ENCODE measurements at regions not wholly inside any gene's neighbourhood (a gene's known extent, or its start where the extent isn't known, plus 50 kb on each side); places are given as distances from the start of the nearest gene placed in this dataset.

- Histone ChIP-seq H3K9ac (ENCODE audit: low read length) (no peak overlapping the region), H3K79me2 (ENCODE audit: insufficient read depth, low read length) (no peaks in the 10 kb centered on the region), H3K9me3 (ENCODE audit: low read length) (no peaks in the 10 kb centered on the region), H4K20me1 (ENCODE audit: insufficient read depth, low read length) (no peaks in the 10 kb centered on the region), H3K27me3 (ENCODE audit: insufficient read depth, low read length) (no peaks in the 10 kb centered on the region; the same call in 1 of the 2 replicates), H3K36me3 (ENCODE audit: insufficient read depth, low read length) (no peaks in the 10 kb centered on the region), H3K4me3 (ENCODE audit: low read depth, low read length, poor library complexity, severe bottlenecking) (no peak overlapping the region), H2AFZ (ENCODE audit: low read length) (no peak overlapping the region), H3K4me2 (ENCODE audit: low read length) (no peak overlapping the region), H3K9me2 (ENCODE audit: low read depth, low read length) (no peaks in the 10 kb centered on the region), H3K27ac (ENCODE audit: low read depth, low read length, poor library complexity, severe bottlenecking) (no peak overlapping the region), H3K4me1 (ENCODE audit: insufficient read depth, low read length, severe bottlenecking) (no peaks in the 10 kb centered on the region), H3F3A (ENCODE audit: insufficient read depth, low read length) (no peaks in the 10 kb centered on the region)
- no peak for TF ChIP-seq EZH2 (IDR thresholded peaks at IDR 0.05; ENCODE audit: borderline replicate concordance, low read length)
- TF ChIP-seq, protein P1, sequence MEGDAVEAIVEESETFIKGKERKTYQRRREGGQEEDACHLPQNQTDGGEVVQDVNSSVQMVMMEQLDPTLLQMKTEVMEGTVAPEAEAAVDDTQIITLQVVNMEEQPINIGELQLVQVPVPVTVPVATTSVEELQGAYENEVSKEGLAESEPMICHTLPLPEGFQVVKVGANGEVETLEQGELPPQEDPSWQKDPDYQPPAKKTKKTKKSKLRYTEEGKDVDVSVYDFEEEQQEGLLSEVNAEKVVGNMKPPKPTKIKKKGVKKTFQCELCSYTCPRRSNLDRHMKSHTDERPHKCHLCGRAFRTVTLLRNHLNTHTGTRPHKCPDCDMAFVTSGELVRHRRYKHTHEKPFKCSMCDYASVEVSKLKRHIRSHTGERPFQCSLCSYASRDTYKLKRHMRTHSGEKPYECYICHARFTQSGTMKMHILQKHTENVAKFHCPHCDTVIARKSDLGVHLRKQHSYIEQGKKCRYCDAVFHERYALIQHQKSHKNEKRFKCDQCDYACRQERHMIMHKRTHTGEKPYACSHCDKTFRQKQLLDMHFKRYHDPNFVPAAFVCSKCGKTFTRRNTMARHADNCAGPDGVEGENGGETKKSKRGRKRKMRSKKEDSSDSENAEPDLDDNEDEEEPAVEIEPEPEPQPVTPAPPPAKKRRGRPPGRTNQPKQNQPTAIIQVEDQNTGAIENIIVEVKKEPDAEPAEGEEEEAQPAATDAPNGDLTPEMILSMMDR (IDR thresholded peaks at IDR 0.05; ENCODE audit: low read length) = no peak
Observed at GRCh38 chr10:129179245-129179971, 287.6 kb upstream of the MGMT start.

- H3K4me2 ChIP-seq (ENCODE audit: low read length) = no peak overlapping the region
Observed at GRCh38 chr10:129179972-129180678, 286.9 kb upstream of the MGMT start.

DNA sequence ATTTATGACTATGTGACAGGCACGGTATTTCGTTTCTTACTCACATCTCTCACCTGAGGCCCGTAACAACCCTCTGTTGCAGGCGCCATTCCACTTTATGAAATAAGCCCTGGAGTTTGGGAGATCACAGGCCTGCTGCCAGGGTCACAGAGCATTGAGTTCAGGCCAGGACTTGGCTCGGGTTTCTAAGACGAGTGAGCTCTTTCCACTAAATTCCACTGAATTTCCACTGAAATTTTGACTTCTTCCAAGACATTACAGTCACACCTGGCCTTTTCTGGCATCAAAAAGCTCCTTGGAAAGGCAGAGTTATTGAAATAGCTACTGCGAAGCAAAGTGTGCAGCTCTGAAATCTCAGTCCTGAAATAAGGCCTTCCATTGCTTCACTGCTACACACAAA is 282.8 kb upstream of the MGMT start:
- Histone ChIP-seq H3K9me3 (ENCODE audit: low read length) (no peaks in the 10 kb centered on the region), H3K9me2 (ENCODE audit: low read depth, low read length) (no peaks in the 10 kb centered on the region), H3F3A (ENCODE audit: insufficient read depth, low read length) (no peaks in the 10 kb centered on the region), H2AFZ (ENCODE audit: low read length) (no peak overlapping the region), H3K27ac (ENCODE audit: low read depth, low read length, poor library complexity, severe bottlenecking) (no peak overlapping the region), H3K4me2 (ENCODE audit: low read length) (no peak overlapping the region), H3K27me3 (ENCODE audit: insufficient read depth, low read length) (no peaks in the 10 kb centered on the region), H4K20me1 (ENCODE audit: insufficient read depth, low read length) (no peaks in the 10 kb centered on the region), H3K9ac (ENCODE audit: low read length) (no peak overlapping the region), H3K4me3 (ENCODE audit: low read depth, low read length, poor library complexity, severe bottlenecking) (no peak overlapping the region), H3K36me3 (ENCODE audit: insufficient read depth, low read length) (no peaks in the 10 kb centered on the region), H3K4me1 (ENCODE audit: insufficient read depth, low read length, severe bottlenecking) (no peaks in the 10 kb centered on the region), H3K79me2 (ENCODE audit: insufficient read depth, low read length) (no peaks in the 10 kb centered on the region)
- TF ChIP-seq EZH2 (IDR thresholded peaks at IDR 0.05; ENCODE audit: borderline replicate concordance, low read length) = no peak
- TF ChIP-seq, protein P1 (IDR thresholded peaks at IDR 0.05; ENCODE audit: low read length) = no peak

More at GRCh38 chr10:129179972-129180678, 286.9 kb upstream of the MGMT start:
- no peak overlapping the region for H2AFZ ChIP-seq (ENCODE audit: low read length)
- TF ChIP-seq EZH2 (IDR thresholded peaks at IDR 0.05; ENCODE audit: borderline replicate concordance, low read length) = no peak
- TF ChIP-seq, protein P1 (IDR thresholded peaks at IDR 0.05; ENCODE audit: low read length) = no peak
- no peaks in the 10 kb centered on the region for H3K9me3 ChIP-seq (ENCODE audit: low read length)
- no peaks in the 10 kb centered on the region for H4K20me1 ChIP-seq (ENCODE audit: insufficient read depth, low read length)
- no peaks in the 10 kb centered on the region; the same call in 1 of the 2 replicates for H3K27me3 ChIP-seq (ENCODE audit: insufficient read depth, low read length)
- H3K4me1 ChIP-seq (ENCODE audit: insufficient read depth, low read length, severe bottlenecking) = no peaks in the 10 kb centered on the region
- H3K9me2 ChIP-seq (ENCODE audit: low read depth, low read length) = no peaks in the 10 kb centered on the region
- no peak overlapping the region for H3K4me3 ChIP-seq (ENCODE audit: low read depth, low read length, poor library complexity, severe bottlenecking)
- no peaks in the 10 kb centered on the region for H3K36me3 ChIP-seq (ENCODE audit: insufficient read depth, low read length)
- no peak overlapping the region for H3K9ac ChIP-seq (ENCODE audit: low read length)
- H3F3A ChIP-seq (ENCODE audit: insufficient read depth, low read length) = no peaks in the 10 kb centered on the region
- no peaks in the 10 kb centered on the region for H3K79me2 ChIP-seq (ENCODE audit: insufficient read depth, low read length)
- no peak overlapping the region for H3K27ac ChIP-seq (ENCODE audit: low read depth, low read length, poor library complexity, severe bottlenecking)
